Epithelial cell of esophagus (primary cell): ENCODE measurements at regions not wholly inside any gene's neighbourhood (a gene's known extent, or its start where the extent isn't known, plus 50 kb on each side); places are given as distances from the start of the nearest gene placed in this dataset.
"Not testable (repeated sequence)": the region's sequence is repeated elsewhere in the genome, so short reads cannot be mapped to it uniquely, and the experiment has no call there.

Source experiments
- DNase-seq: peaks from one replicate; pipeline ENCODE4 v3.0.0; 2010; ENCODE audit warnings: low read depth
- H3K4me3 ChIP-seq: 2 replicates; pipeline ENCODE4 v1.5.1; 2011; ENCODE audit warnings: mild to moderate bottlenecking, low read length, control low read depth
- TF ChIP-seq, protein P1 (sequence below): IDR thresholded peaks from 2 replicates; pipeline ENCODE4 v1.5.1; 2011; ENCODE audit warnings: low read depth, mild to moderate bottlenecking, low read length, control low read depth, inconsistent platforms; ENCODE audit not compliant: insufficient read depth; ENCODE audit errors: missing control alignments

- H3K4me3 ChIP-seq, result no peak overlapping the region
- DNase-seq, result no peak
- TF ChIP-seq, protein P1, sequence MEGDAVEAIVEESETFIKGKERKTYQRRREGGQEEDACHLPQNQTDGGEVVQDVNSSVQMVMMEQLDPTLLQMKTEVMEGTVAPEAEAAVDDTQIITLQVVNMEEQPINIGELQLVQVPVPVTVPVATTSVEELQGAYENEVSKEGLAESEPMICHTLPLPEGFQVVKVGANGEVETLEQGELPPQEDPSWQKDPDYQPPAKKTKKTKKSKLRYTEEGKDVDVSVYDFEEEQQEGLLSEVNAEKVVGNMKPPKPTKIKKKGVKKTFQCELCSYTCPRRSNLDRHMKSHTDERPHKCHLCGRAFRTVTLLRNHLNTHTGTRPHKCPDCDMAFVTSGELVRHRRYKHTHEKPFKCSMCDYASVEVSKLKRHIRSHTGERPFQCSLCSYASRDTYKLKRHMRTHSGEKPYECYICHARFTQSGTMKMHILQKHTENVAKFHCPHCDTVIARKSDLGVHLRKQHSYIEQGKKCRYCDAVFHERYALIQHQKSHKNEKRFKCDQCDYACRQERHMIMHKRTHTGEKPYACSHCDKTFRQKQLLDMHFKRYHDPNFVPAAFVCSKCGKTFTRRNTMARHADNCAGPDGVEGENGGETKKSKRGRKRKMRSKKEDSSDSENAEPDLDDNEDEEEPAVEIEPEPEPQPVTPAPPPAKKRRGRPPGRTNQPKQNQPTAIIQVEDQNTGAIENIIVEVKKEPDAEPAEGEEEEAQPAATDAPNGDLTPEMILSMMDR, result no peak
These were observed 845.2 kb upstream of the CDH18 start for GRCh38 chr5:20833081-20833627.

GRCh38 chr5:20832204-20833080 lies 844.4 kb upstream of the CDH18 start:
- H3K4me3 ChIP-seq, result no peak overlapping the region
- TF ChIP-seq, protein P1, result no peak
- no peak for DNase-seq

GRCh38 chr5:20825951-20826350 lies 838.0 kb upstream of the CDH18 start:
- not testable (repeated sequence) for DNase-seq, H3K4me3 ChIP-seq

- H3K4me3 ChIP-seq, DNase-seq: not testable (repeated sequence)
These were observed 809.2 kb upstream of the CDH18 start for GRCh38 chr5:20797216-20797615.

- not testable (repeated sequence) for DNase-seq, H3K4me3 ChIP-seq
These were observed 796.8 kb upstream of the CDH18 start for GRCh38 chr5:20784755-20785154.

- DNase-seq, result not testable (repeated sequence)
These were observed 795.5 kb upstream of the CDH18 start for GRCh38 chr5:20783484-20783883.

GRCh38 chr5:20771338-20771737 lies 783.3 kb upstream of the CDH18 start:
- not testable (repeated sequence) for DNase-seq, H3K4me3 ChIP-seq

More at GRCh38 chr5:20783484-20783883, 795.5 kb upstream of the CDH18 start:
- not testable (repeated sequence) for H3K4me3 ChIP-seq

GRCh38 chr5:20765074-20765473 lies 777.1 kb upstream of the CDH18 start:
- not testable (repeated sequence) for DNase-seq, H3K4me3 ChIP-seq

DNA sequence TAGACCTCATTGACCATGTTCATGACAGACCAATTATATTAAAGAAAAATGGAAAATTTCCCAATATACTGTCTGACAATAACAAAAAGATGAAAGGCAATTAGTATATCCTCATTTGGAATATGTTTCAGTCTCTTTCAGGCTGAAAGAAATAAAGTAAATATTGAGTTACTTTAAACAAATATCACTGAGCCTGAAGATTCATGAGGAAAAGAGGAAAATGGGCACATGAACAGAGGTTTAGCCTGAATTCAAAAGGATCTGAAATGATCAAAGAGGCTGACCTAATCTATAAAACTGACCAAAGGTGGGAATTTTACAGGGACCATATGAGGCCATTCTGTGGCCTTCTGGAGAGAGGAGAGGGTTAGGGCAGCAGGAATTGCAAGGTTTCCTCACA lies 771.5 kb upstream of the CDH18 start:
- not testable (repeated sequence) for H3K4me3 ChIP-seq, DNase-seq

GRCh38 chr5:20752179-20752578 lies 764.2 kb upstream of the CDH18 start:
- H3K4me3 ChIP-seq, DNase-seq: not testable (repeated sequence)

GRCh38 chr5:20735715-20736114 lies 747.7 kb upstream of the CDH18 start:
- H3K4me3 ChIP-seq, DNase-seq: not testable (repeated sequence)

DNA sequence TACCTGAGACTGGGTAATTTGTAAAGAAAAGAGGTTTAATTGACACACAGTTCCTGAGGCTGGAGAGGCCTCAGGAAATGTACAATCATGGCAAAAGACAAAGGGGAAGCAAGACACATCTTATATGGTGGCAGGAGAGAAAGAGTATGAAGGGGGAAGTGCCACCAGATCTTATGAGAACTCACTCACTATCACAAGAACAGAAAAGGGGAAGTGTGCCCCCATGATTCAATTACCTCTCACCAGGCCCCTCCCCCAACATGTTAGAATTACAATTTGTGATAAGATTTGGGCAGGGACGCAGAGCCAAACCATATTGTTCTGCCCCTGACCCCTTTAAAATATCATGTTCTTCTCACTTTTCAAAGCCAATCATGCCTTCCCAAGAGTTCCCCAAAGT lies 744.2 kb upstream of the CDH18 start:
- H3K4me3 ChIP-seq, DNase-seq: not testable (repeated sequence)

DNA sequence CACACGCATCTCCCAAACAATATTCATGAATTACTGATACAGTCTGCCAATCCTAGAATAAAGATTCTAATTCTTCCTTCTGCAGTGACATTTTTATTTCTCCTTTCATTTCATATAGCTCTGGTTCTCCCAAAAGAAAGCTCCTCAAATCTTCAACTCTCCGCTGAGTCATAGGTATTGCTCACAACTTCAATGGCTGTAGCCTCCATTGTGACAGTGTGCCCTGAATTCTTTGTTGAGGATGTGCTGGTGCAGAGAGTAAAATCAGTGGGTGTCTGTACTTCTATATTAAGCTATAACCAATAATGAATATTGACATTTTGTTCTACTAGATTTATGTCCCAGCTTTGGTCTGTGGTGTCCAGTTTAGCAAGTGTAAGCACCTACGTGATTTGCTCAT lies 733.3 kb upstream of the CDH18 start:
- H3K4me3 ChIP-seq, DNase-seq: not testable (repeated sequence)

GRCh38 chr5:20711520-20712155 lies 723.6 kb upstream of the CDH18 start:
- not testable (repeated sequence) for DNase-seq, H3K4me3 ChIP-seq

DNA sequence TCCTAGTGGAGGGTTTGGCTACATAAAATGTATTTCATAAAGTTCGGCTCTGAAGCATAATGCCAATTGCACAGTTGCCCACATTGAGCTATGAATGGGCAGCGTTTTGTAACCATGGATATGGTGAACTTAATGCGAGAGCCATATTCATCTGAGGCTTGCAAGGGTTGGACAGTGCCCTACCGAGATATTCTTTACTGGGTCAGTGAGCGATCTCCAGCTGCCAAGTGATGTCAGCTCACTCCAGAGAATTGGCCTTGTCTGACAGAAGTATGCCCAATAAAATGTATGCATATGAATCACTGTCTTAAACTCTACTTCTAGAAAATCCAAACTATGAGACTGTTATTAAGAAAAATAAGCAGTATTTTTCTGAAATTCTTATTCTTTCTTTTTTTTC lies 719.6 kb upstream of the CDH18 start:
- not testable (repeated sequence) for H3K4me3 ChIP-seq, DNase-seq
